ENCODE measurements at regions not wholly inside any gene's neighbourhood (a gene's known extent, or its start where the extent isn't known, plus 50 kb on each side); places are given as distances from the start of the nearest gene placed in this dataset.

DNA sequence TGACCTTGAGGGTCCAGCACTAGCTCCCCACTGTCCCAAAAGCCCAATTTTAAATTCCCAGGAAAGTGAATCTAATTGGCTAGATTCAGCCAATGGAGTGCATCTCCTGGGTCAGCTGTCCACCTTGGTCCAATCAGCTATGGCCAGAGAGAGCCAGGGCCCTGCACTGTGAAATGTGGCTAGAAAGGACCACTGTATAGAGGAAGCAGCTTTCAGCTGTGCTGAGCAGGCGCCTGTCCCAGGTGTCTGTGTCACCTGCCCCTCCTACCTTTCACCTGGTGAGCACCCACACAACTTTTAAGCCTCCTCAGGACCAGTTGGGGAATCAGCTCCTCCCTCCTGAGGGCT is 186.2 kb downstream of the DRD1 start:
- TF ChIP-seq, protein P1, sequence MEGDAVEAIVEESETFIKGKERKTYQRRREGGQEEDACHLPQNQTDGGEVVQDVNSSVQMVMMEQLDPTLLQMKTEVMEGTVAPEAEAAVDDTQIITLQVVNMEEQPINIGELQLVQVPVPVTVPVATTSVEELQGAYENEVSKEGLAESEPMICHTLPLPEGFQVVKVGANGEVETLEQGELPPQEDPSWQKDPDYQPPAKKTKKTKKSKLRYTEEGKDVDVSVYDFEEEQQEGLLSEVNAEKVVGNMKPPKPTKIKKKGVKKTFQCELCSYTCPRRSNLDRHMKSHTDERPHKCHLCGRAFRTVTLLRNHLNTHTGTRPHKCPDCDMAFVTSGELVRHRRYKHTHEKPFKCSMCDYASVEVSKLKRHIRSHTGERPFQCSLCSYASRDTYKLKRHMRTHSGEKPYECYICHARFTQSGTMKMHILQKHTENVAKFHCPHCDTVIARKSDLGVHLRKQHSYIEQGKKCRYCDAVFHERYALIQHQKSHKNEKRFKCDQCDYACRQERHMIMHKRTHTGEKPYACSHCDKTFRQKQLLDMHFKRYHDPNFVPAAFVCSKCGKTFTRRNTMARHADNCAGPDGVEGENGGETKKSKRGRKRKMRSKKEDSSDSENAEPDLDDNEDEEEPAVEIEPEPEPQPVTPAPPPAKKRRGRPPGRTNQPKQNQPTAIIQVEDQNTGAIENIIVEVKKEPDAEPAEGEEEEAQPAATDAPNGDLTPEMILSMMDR (IDR thresholded peaks at IDR 0.05): no peak
- no peak for TF ChIP-seq POLR2A (IDR thresholded peaks at IDR 0.05)

Measured in lower leg skin (tissue), 3 donors.